GM21381 (cell line): ENCODE measurements at regions not wholly inside any gene's neighbourhood (a gene's known extent, or its start where the extent isn't known, plus 50 kb on each side); places are given as distances from the start of the nearest gene placed in this dataset.

Source experiments
- ATAC-seq: cut with Tn5 transposase; IDR thresholded peaks from one replicate; pipeline ENCODE4 v1.9.1; 2021; ENCODE audit warnings: mild to moderate bottlenecking, moderate library complexity; ENCODE audit not compliant: unreplicated experiment

- ATAC-seq, result no peak
Measured at GRCh38 chr9:32220750-32221149, 163.7 kb upstream of the ACO1 start.

GRCh38 chr9:32234451-32234850 is 150.0 kb upstream of the ACO1 start:
- no peak for ATAC-seq

- ATAC-seq, result no peak
Measured at GRCh38 chr9:32247168-32247567, 137.3 kb upstream of the ACO1 start.

- ATAC-seq, result no peak
Measured at GRCh38 chr9:32248189-32248712, 136.2 kb upstream of the ACO1 start.

- peak; percentile 87 for ATAC-seq
Measured at GRCh38 chr9:32251539-32251938, 132.9 kb upstream of the ACO1 start.

GRCh38 chr9:32253731-32254130 is 130.7 kb upstream of the ACO1 start:
- ATAC-seq, result no peak

GRCh38 chr9:32255026-32255425 is 129.4 kb upstream of the ACO1 start:
- ATAC-seq, result no peak

GRCh38 chr9:32258482-32258881 is 126.0 kb upstream of the ACO1 start:
- no peak for ATAC-seq

GRCh38 chr9:32260151-32260862 is 124.1 kb upstream of the ACO1 start:
- ATAC-seq, result no peak

- no peak for ATAC-seq
Measured at GRCh38 chr9:32264170-32264864, 120.1 kb upstream of the ACO1 start.

- no peak for ATAC-seq
Measured at GRCh38 chr9:32265037-32265436, 119.4 kb upstream of the ACO1 start.

- ATAC-seq, result no peak
Measured at GRCh38 chr9:32278991-32279390, 105.5 kb upstream of the ACO1 start.

- ATAC-seq, result no peak
Measured at GRCh38 chr9:32289756-32290155, 94.7 kb upstream of the ACO1 start.

- ATAC-seq, result no peak
Measured at GRCh38 chr9:32291370-32291769, 93.1 kb upstream of the ACO1 start.

GRCh38 chr9:32292611-32293010 is 91.8 kb upstream of the ACO1 start:
- ATAC-seq, result no peak

- no peak for ATAC-seq
Measured at GRCh38 chr9:32293091-32293490, 91.4 kb upstream of the ACO1 start.

GRCh38 chr9:32294106-32294505 is 90.3 kb upstream of the ACO1 start:
- no peak for ATAC-seq

GRCh38 chr9:32300373-32300772 is 84.1 kb upstream of the ACO1 start:
- no peak for ATAC-seq

GRCh38 chr9:32304495-32304894 is 79.9 kb upstream of the ACO1 start:
- ATAC-seq, result no peak

- no peak for ATAC-seq
Measured at GRCh38 chr9:32306006-32306405, 78.4 kb upstream of the ACO1 start.

GRCh38 chr9:32319312-32319929 is 65.0 kb upstream of the ACO1 start:
- no peak for ATAC-seq

GRCh38 chr9:32322622-32323021 is 61.8 kb upstream of the ACO1 start:
- no peak for ATAC-seq
